Endothelial cell of umbilical vein (primary cell): ENCODE measurements at regions not wholly inside any gene's neighbourhood (a gene's known extent, or its start where the extent isn't known, plus 50 kb on each side); places are given as distances from the start of the nearest gene placed in this dataset.

ENCODE experiments used
- BruUV-seq: library from RNA; stranded (reverse); fragments of 400-500 nt; replicated peaks from 2 replicates; lab custom pipeline; 2021; lab: Mats Ljungman, UMichigan
- CTCF ChIA-PET: fragments of 300-600, 350-600 bp; sonication (Branson Sonifier 250); formaldehyde crosslinking; loops from one replicate; lab custom pipeline; 2021; ENCODE audit warnings: antibody characterized with exemption, inconsistent platforms; lab: Charles Lee
- POLR2A ChIA-PET: fragments of 300-600, 350-600 bp; sonication (Branson Sonifier 250); formaldehyde crosslinking; loops from one replicate; lab custom pipeline; 2021; ENCODE audit warnings: antibody characterized with exemption, inconsistent platforms; lab: Charles Lee
- DNase-seq: peaks from one replicate; pipeline ENCODE4 v3.0.0-alpha.2; 2011; ENCODE audit warnings: low read depth, low spot score
- FAIRE-seq: peaks from 2 replicates; lab custom pipeline; 2011; peaks lifted over from hg19 to GRCh38; lab: Jason Lieb, UNC
- H2AFZ ChIP-seq: 2 replicates; pipeline ENCODE4 v1.6.0; 2012; ENCODE audit warnings: low read depth, low read length, control low read depth, inconsistent platforms
- H3K27ac ChIP-seq: 2 replicates; pipeline ENCODE4 v1.5.1; 2011; ENCODE audit warnings: low read depth, mild to moderate bottlenecking, control low read depth, low read length, moderate library complexity; ENCODE audit not compliant: insufficient read depth
- H3K27me3 ChIP-seq, 2 experiments: 2 replicates each; pipeline versions ENCODE4 v1.6.0 to v1.6.1; 2011; ENCODE audit warnings: low read length in 2 of 2, mixed read lengths in 1 of 2; ENCODE audit not compliant: control insufficient read depth in 2 of 2, insufficient read depth in 2 of 2
- H3K36me3 ChIP-seq, 2 experiments: 2 replicates in 1 of 2; 3 replicates in 1 of 2; pipeline ENCODE4 v1.5.1; 2011; ENCODE audit warnings: low read length in 2 of 2, mild to moderate bottlenecking in 1 of 2, moderate library complexity in 1 of 2; ENCODE audit not compliant: control insufficient read depth in 2 of 2, insufficient read depth in 2 of 2; ENCODE audit errors: extremely low read depth in 1 of 2
- H3K4me1 ChIP-seq: 3 replicates; pipeline ENCODE4 v1.5.1; 2011; ENCODE audit warnings: mild to moderate bottlenecking, low read length; ENCODE audit not compliant: control insufficient read depth, insufficient read depth; ENCODE audit errors: extremely low read depth
- H3K4me2 ChIP-seq: 2 replicates; pipeline ENCODE4 v1.6.1; 2011; ENCODE audit warnings: low read length, control low read depth, mixed read lengths; ENCODE audit not compliant: insufficient read depth
- H3K4me3 ChIP-seq, 3 experiments: fragments of 200-600 bp in 1 of 3; sonication (generic), shearing (Covaris generic) in 1 of 3; replicated peaks in 1 of 3; 2 replicates each; pipeline ENCODE4 v1.5.1; 2011 to 2016; ENCODE audit warnings: control low read depth in 3 of 3, low read length in 3 of 3, mild to moderate bottlenecking in 2 of 3, inconsistent platforms in 1 of 3, low read depth in 1 of 3, moderate library complexity in 1 of 3; ENCODE audit not compliant: insufficient read depth in 1 of 3
- H3K79me2 ChIP-seq: 2 replicates; pipeline ENCODE4 v1.6.0; 2012; ENCODE audit warnings: low read length, inconsistent platforms; ENCODE audit not compliant: control insufficient read depth, insufficient read depth
- H3K9ac ChIP-seq: replicated peaks from 2 replicates; pipeline ENCODE3; 2011; ENCODE audit warnings: low read length, control low read depth; ENCODE audit not compliant: insufficient read depth; ENCODE audit errors: extremely low read depth
- H3K9me1 ChIP-seq: replicated peaks from 3 replicates; pipeline ENCODE4 v1.6.0; 2011; ENCODE audit warnings: mild to moderate bottlenecking, low read length; ENCODE audit not compliant: control insufficient read depth, insufficient read depth; ENCODE audit errors: extremely low read depth
- H3K9me3 ChIP-seq: replicated peaks from 2 replicates; pipeline ENCODE4 v1.5.1; 2012; ENCODE audit warnings: low read length, inconsistent platforms; ENCODE audit not compliant: control insufficient read depth, insufficient read depth
- H4K20me1 ChIP-seq: replicated peaks from 2 replicates; pipeline ENCODE3; 2011; ENCODE audit warnings: mild to moderate bottlenecking, low read length; ENCODE audit not compliant: control insufficient read depth, insufficient read depth; ENCODE audit errors: extremely low read depth
- CTCF ChIP-seq, 2 donors: IDR thresholded peaks; 1 replicate in 1 of 2; 2 replicates in 1 of 2; pipeline ENCODE4 v1.5.1; 2011; ENCODE audit warnings: low read length in 2 of 2, mild to moderate bottlenecking in 2 of 2, moderate library complexity in 2 of 2, control low read depth in 1 of 2, inconsistent platforms in 1 of 2, low read depth in 1 of 2; ENCODE audit not compliant: insufficient read depth in 1 of 2; ENCODE audit errors: extremely low read depth in 1 of 2
- EZH2 ChIP-seq: IDR thresholded peaks from 2 replicates; pipeline ENCODE4 v1.6.1; 2012; ENCODE audit warnings: borderline replicate concordance, low read depth, mild to moderate bottlenecking, moderate library complexity, low read length, inconsistent platforms; ENCODE audit not compliant: severe bottlenecking
- FOS ChIP-seq: IDR thresholded peaks from 2 replicates; pipeline ENCODE4 v1.6.1; 2011; ENCODE audit warnings: mild to moderate bottlenecking, low read length, moderate library complexity, borderline replicate concordance; ENCODE audit not compliant: insufficient read depth
- GATA2 ChIP-seq: IDR thresholded peaks from 2 replicates; pipeline ENCODE4 v1.7.0; 2011; ENCODE audit warnings: low read depth, mild to moderate bottlenecking, moderate library complexity, mixed read lengths, low read length; ENCODE audit not compliant: insufficient read length, insufficient read depth
- JUN ChIP-seq: IDR thresholded peaks from 2 replicates; pipeline ENCODE4 v1.6.1; 2011; ENCODE audit warnings: borderline replicate concordance, low read depth; ENCODE audit not compliant: insufficient read length, insufficient read depth
- MAX ChIP-seq: IDR thresholded peaks from 2 replicates; pipeline ENCODE4 v1.6.1; 2011; ENCODE audit not compliant: insufficient read depth, insufficient read length
- MYC ChIP-seq: IDR thresholded peaks from one replicate; pipeline ENCODE4 v1.6.1; 2011; ENCODE audit warnings: mild to moderate bottlenecking, low read depth, low read length
- POLR2A ChIP-seq: IDR thresholded peaks from 2 replicates; pipeline ENCODE4 v1.6.1; 2012; ENCODE audit warnings: low read depth, mild to moderate bottlenecking, control low read depth, low read length
- POLR2AphosphoS5 ChIP-seq: IDR thresholded peaks from 2 replicates; pipeline ENCODE4 v1.6.1; 2012; ENCODE audit warnings: low read depth, mild to moderate bottlenecking, control low read depth, low read length, moderate library complexity; ENCODE audit not compliant: insufficient read depth
- dilution Hi-C: fragments of 300-500 bp; cut with MboI; formaldehyde crosslinking; loops from one replicate; pipeline ENCODE4 v1.15.0; 2019; ENCODE audit warnings: low sequenced_read_pairs; ENCODE audit not compliant: extremely low pct_ligation_motif_present
- intact Hi-C: fragments of 100-400 bp; cut with micrococcal nuclease; formaldehyde crosslinking; loops from one replicate; pipeline ENCODE4 v1.10.0; 2022

- DNase-seq = no peak
- H3K9me3 ChIP-seq = peaks cover 1% of the 10 kb centered on the region
- no peak overlapping the region for H2AFZ ChIP-seq
- intact Hi-C loops = no loop called here
- no peak overlapping the region for H3K9ac ChIP-seq
- H3K9me1 ChIP-seq = no peaks in the 10 kb centered on the region
- H3K27ac ChIP-seq = no peak overlapping the region
- H3K27me3 ChIP-seq = no peaks in the 10 kb centered on the region
- H3K4me3 ChIP-seq = no peak overlapping the region
- H3K4me2 ChIP-seq = no peak overlapping the region
- H3K36me3 ChIP-seq = no peaks in the 10 kb centered on the region
- POLR2A ChIA-PET = no interaction called here
- no TSS peak for BruUV-seq
- FAIRE-seq = no peak
- CTCF ChIA-PET = no interaction called here
- TF ChIP-seq JUN (no peak), FOS (no peak), MYC (no peak), CTCF (IDR thresholded peaks at IDR 0.05; ENCODE audit: extremely low read depth in 1 of 2, insufficient read depth in 1 of 2, low read depth in 1 of 2, low read length in 2 of 2) (no peak), POLR2A (no peak), EZH2 (no peak), GATA2 (no peak), POLR2AphosphoS5 (no peak), MAX (no peak)
- no peaks in the 10 kb centered on the region for H3K79me2 ChIP-seq
- H4K20me1 ChIP-seq = no peaks in the 10 kb centered on the region
- dilution Hi-C loops = no loop called here
- no peaks in the 10 kb centered on the region for H3K4me1 ChIP-seq
Observed at GRCh38 chr4:160485071-160485687, 1382.3 kb downstream of the RAPGEF2 start.
